ENCODE measurements at regions not wholly inside any gene's neighbourhood (a gene's known extent, or its start where the extent isn't known, plus 50 kb on each side); places are given as distances from the start of the nearest gene placed in this dataset.

DNA sequence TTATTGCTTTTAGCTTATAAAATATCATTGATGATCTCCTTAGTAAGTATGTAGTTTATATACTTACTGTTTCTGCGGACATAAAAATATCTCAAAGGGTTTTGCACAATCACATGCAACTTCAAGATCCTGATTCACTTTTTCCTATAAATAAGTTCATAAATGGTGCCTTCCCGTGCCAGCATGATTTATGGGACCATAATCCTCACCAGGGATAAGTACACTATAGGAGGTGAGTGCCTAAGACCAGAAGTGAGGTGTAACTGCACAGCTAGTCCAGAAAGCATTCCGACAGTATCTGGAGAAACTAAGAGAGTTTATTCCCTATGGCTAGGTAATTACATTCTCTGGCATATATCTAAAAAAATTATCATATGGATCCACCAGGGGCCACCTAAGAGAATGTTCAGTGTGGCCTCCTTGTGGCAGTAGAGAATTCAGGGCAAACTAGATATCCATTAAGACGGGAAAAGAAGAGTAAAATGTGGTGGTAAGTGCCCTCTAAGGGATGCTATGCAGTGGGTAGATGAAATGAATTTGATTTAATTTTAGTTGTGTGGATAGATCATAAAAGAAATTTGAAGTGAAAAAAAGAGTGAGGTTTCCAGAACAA, 402.5 kb upstream of the SLC24A2 start:
- no peak for DNase-seq

DNA sequence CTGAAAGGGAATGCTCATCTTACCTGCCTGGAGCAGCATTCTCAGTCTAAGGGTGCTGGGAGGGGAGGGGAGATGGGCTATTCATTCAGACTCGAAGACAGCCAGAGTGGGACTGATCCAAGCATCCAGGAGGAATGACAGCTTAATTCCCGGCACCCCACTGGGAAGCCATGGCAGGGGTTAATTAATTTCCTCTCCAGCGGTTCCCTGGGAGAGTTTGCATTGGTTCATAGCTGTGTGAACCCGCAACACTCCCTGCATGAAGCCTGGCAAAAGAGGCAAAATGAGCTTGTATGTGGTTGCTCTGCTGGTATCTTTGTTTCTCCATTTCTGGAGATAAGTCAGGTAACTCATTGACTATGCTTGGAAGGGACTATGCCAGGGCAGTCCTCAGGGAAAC, 401.0 kb upstream of the SLC24A2 start:
- DNase-seq = no peak

DNA sequence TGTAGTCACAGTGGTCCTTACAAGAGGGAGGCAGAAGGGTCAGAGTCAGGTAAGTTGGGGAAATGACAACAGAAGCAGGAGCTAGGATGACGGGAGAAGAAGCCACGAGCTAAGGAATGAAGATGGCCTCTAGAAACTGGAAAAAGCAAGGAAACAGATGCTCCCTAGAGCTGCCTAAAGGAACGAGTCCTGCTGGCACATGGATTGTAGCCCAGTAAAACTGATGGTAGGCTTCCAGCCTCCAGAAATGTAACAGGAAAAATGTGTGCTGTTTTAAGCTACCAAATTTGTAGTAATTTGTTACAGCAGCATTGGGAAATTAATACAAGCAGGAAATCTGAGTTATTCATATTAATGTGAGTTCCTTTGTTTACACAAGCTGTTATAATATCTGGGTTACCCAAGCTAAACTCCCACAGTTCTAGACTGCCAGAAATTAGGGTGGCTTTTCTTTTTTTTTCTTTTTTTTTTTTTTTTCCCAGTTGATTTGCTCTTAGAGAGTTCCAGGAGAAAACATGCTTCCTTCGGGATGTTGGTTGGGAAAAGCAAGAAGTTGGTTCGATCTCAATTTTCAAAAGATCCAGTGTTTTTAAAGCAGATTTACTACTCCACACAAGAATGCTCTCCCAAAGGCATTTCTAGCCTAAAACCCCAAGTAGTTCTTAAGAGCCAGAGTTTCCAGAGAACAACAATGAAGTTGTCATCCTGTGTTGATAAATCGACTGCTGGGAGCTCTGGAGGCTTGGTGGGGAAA, 400.0 kb upstream of the SLC24A2 start:
- DNase-seq = no peak

- no peak for DNase-seq
These were observed 398.5 kb upstream of the SLC24A2 start for GRCh38 chr9:20187318-20187717.

- no peak for DNase-seq
These were observed 398.0 kb upstream of the SLC24A2 start for GRCh38 chr9:20186823-20187222.

DNA sequence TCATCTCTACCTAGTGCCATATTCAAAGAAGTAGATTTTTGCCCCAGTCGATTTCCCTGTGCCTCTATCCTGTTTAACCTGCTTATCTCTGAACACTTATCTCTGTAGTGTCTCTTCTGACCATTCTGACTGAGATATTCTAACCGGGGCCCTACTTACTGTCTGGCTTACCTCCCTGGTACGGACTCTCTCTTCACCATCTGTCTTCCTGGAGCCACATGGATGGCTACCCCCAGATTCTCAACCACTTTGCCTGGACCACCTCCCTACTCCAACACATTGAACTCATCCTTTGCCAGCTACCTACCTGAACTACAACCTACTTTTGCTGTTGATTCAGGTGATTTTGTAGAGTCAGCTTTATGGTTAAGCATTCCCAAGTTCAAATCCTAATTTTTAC, 397.4 kb upstream of the SLC24A2 start:
- no peak for DNase-seq

DNA sequence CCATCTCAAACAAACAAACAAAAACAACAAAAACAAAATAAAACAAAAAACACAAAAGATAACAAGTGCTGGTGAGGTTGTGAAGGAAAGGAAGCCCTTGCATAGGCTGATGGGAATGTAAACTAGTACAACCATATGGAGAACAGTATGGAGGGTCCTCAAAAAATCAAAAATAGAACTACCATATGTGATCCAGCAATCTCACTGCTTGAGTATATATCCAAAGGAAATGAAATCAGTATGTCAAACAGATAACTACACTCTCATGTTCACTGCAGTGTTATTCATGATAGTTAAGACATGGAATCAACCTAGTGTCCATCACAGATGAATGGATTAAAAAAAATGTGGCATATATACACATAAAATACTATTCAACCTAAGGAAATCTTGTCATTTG, 395.7 kb upstream of the SLC24A2 start:
- DNase-seq = no peak

DNA sequence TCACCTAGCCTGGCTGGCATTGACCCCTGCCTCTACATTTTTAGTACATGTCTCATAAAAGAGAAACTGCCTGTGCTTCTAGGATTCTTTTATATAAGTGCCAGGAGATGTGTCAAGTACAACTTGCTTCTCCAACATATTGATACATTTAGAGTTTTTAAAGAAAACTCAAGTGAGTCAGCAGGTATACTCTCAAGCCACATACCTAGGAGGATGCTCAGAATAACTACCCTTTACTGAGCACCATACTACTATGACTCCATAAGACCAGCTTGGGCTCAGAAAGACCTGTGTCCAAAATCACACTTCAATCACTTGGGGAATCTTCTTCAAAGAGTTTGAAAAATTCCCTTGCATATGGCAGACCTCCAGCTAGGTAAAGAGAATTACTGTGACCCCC, 389.8 kb upstream of the SLC24A2 start:
- no peak for DNase-seq

GRCh38 chr9:20178197-20178596, 389.4 kb upstream of the SLC24A2 start:
- DNase-seq = no peak

DNA sequence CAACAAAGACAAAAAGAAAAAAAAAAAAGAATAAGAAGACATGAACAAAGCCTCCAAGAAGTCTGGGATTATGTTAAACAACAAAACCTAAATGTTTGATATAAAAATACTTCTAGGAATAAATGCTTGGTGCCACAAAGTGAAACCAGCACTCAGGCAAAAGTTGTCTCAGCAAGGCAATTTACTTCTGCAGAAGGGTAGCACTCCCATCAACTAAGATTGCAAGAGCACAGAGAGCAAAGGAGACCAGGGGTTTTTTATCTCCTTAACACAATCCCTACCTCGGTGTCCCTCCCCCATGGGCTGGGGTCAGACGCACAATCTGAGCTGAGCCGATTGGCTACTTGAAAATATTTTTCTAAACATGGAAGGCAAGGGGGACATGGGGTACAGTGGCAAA, 381.3 kb upstream of the SLC24A2 start:
- no peak for DNase-seq

DNA sequence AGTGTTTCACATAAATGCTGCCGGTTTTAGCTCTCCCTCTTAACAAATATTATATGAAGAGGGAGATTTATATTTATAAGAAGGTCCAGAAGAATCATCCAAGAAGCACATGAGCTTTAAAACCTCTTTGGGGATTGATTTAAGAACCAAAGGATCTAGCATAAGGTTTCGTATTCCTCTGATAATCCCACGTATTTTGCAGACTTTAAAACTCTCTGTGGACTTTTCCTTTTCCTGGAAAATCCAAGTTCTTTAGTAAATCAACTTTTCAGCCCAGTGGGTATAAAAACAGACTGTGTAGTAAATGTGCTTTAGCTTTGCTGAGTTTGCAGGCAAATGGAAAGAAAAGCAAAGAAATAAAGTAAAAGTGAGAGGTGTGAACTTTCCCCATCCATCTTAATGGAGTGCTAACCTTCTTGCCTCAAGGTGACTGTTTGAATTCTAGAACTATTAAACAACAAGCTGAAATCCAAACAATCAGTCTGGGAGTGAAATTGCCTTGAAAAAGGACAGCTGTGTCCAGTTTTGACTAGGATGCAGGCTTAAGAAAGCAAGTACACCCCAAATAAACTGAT, 363.4 kb upstream of the SLC24A2 start:
- no peak for DNase-seq

- no peak for DNase-seq
These were observed 359.6 kb upstream of the SLC24A2 start for GRCh38 chr9:20148416-20148815.

DNA sequence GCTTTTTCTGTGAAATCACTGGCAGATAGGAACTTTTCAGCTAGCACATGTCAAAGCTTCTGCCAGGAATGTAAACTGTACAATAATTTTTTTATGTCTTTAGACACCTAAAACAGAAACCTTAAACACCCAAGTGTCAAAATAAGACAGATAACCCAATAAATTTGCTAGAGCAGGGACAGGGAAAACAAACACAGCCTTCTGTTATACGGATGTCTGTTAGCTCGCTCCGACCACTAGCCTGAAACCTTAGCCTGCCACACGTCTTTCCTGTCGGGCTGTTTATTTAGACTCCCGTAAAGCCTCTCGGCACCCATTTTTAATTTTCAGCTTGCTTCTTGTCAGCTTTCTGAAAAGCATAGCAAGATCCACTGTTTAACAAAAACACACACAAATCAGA, 355.4 kb upstream of the SLC24A2 start:
- DNase-seq = no peak

- no peak for DNase-seq
These were observed 351.0 kb upstream of the SLC24A2 start for GRCh38 chr9:20139763-20140290.

DNA sequence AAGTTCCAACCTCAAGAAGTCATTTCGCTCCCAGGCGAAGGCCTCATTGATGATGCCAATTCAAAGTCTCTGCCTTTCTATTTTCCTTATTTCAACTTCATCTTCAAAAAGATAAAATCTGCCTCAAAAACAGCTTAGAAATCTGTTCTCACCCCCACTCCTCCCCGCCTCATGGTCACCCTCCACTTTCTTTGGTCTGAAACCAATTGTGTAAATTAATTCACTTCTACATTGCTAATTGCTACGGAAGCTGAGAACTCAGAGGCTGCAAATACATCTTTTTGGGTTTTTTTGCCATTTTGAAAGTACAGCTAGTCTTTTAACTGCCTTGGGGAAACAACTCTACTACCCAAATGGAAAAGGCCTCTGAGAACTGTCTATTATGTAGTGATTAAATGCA, 350.0 kb upstream of the SLC24A2 start:
- DNase-seq = no peak

DNA sequence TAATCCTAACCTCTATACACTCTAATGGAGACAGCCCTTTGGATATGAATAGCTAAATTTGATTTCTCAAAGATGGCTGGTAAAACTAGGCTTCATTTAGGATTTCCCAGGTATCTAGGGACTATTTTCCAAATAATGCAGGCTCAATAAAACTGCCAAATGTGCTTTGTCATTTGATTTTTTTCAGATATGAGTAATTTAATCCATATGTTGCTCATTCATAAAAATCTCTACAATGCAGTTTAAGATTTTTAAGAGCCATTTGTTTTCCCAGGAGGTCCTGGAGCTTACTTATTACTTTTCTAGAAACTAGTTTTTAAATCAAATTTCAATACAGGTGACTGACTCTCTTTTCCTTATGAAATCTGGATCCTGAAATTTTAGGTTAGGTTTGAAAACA, 349.3 kb upstream of the SLC24A2 start:
- no peak for DNase-seq

DNA sequence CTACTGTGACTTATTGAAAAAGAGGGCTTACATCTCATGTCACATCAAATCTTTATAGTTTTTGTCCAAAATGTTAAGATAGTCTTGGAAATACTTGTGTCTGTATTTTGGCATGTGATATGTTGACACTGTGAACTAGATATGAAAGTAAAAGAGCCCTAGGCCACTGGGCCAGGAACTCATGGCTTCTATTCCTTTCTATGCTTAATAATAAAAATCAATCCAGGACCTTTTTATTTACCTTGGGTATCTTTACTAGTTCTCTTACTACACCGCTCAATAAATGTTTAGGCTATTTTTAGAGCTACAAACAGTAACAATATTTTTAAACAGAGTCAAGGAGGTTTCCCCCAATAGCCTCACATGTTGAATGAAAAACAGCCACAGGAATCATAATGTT, 348.6 kb upstream of the SLC24A2 start:
- no peak for DNase-seq

DNA sequence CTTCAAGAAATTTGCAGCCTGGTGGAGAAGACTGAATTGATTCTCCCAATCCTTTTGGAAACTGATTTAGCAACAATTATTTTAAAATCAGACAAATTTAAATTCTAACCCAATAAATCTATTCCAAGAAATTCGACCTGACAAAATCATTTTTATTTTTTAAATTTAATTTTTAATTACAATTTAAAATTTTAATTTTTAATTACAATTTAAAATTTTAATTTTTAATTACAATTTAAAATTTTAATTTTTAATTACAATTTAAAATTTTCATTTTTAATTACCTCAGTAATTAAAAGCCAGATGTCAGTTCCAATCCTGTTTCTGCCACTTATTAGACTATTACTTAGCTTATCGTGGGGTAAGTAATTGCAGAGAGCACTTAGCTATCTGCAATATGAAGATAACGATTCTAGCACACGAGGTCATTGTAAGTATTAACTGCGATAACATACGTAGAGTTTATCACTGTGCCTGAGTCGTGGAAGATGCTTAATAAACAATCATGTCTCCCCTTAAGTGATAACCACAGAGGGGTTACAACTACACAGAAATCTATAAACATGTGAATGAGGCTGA, 346.4 kb upstream of the SLC24A2 start:
- DNase-seq = no peak

DNA sequence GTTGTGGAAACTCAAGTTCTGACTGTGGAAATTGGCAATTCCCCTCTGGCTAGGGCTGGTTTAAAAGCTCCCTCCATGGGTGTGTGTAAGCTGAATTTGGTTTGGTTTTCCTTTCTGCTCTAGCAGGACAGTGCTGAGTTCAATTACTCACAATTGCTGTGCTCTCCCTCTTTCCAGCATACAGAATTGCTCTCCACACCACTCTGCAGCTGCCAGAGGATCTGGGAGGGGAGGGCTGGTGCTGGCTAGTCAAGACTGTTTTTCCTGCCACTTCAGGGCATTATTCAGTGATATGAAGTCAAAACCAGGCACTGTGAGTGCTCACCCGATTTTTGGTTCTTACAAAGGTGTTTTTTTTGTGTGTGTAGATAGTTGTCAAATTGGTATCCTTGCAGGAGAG, 336.9 kb upstream of the SLC24A2 start:
- no peak for DNase-seq

DNA sequence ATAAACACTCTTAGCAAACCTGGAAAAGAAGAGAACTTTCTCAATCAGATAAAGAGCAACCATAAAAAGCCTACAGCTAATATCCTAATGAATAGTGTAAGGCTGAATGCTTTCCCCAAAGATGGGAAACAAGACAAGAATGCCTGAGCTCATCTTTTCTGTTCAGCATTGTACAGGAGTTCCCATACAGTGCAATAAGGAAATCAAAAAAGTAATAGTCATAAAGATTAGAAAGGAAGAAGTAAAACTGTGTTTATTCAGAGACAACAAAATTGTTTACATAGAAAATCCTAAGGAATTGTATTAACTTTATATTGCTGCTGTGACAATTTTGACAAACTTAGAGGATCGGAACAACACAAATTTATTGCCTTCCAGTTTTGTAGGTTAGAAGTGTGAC, 330.7 kb upstream of the SLC24A2 start:
- no peak for DNase-seq

- no peak for DNase-seq
These were observed 329.1 kb upstream of the SLC24A2 start for GRCh38 chr9:20117986-20118385.

GRCh38 chr9:20117482-20117881, 328.6 kb upstream of the SLC24A2 start:
- DNase-seq = no peak

GRCh38 chr9:20114974-20115373, 326.1 kb upstream of the SLC24A2 start:
- no peak for DNase-seq

GRCh38 chr9:20112205-20112783, 323.5 kb upstream of the SLC24A2 start:
- DNase-seq = no peak
